ENCODE measurements at regions not wholly inside any gene's neighbourhood (a gene's known extent, or its start where the extent isn't known, plus 50 kb on each side); places are given as distances from the start of the nearest gene placed in this dataset.

DNA sequence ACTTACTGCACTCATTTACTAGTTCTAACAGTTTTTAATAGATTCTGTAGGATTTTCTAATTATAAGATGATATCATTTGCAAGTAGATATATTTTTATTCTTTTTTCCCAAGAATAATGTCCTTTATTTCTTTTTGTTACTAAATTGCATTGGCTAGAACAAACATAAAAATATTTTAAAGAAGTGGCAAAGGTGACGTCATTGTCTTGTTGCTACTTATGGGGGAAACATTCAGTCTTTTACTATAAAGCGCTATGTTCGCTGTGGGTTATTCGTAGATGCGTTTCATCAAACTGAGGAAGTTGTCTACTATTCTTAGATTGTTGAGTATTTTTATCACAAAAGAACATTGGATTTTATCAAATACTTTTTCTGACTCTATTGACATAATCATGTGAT, 765.2 kb upstream of the POU3F3 start:
- 93 to 95% methylated on average over 5 of the region's 5 CpGs for WGBS, 2 donors
- no peaks in the 10 kb centered on the region for H3K36me3 ChIP-seq
- H3K27me3 ChIP-seq = no peaks in the 10 kb centered on the region
- no peak for DNase-seq
- TF ChIP-seq POLR2A (IDR thresholded peaks at IDR 0.05) (no peak), EP300 (IDR thresholded peaks at IDR 0.05) (no peak), POLR2AphosphoS5 (IDR thresholded peaks at IDR 0.05) (no peak)
- TF ChIP-seq, protein P1, sequence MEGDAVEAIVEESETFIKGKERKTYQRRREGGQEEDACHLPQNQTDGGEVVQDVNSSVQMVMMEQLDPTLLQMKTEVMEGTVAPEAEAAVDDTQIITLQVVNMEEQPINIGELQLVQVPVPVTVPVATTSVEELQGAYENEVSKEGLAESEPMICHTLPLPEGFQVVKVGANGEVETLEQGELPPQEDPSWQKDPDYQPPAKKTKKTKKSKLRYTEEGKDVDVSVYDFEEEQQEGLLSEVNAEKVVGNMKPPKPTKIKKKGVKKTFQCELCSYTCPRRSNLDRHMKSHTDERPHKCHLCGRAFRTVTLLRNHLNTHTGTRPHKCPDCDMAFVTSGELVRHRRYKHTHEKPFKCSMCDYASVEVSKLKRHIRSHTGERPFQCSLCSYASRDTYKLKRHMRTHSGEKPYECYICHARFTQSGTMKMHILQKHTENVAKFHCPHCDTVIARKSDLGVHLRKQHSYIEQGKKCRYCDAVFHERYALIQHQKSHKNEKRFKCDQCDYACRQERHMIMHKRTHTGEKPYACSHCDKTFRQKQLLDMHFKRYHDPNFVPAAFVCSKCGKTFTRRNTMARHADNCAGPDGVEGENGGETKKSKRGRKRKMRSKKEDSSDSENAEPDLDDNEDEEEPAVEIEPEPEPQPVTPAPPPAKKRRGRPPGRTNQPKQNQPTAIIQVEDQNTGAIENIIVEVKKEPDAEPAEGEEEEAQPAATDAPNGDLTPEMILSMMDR (IDR thresholded peaks at IDR 0.05) = no peak
- intact Hi-C loops (cut with DNase I) = no loop called here
- no peak overlapping the region for H3K4me3 ChIP-seq
- no peak overlapping the region for H3K27ac ChIP-seq
- H3K4me1 ChIP-seq = no peaks in the 10 kb centered on the region
- peaks cover 0 to 3% (median 0%) of the 10 kb centered on the region in 4 donors for H3K9me3 ChIP-seq

DNA sequence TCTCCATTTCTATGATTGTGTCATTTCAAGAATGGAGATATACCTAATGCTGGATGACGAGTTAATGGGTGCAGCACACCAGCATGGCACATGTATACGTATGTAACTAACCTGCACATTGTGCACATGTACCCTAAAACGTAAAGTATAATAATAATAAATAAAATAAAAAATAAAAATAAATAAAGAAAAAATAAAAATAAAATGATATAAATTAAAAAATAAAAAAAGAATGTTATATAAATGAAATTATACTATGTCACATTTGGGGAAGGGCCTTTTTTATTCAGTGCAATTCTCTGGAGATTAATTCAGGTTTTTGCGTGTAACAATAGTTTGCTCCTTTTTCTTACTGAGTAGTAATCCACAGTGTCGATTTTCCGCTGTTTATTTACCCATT, 763.5 kb upstream of the POU3F3 start:
- H3K27ac ChIP-seq = no peak overlapping the region
- TF ChIP-seq EP300 (IDR thresholded peaks at IDR 0.05) (no peak), POLR2A (IDR thresholded peaks at IDR 0.05) (no peak), POLR2AphosphoS5 (IDR thresholded peaks at IDR 0.05) (no peak)
- TF ChIP-seq, protein P1 (IDR thresholded peaks at IDR 0.05) = no peak
- peaks cover 0 to 3% (median 0%) of the 10 kb centered on the region in 4 donors for H3K9me3 ChIP-seq
- no peaks in the 10 kb centered on the region for H3K4me1 ChIP-seq
- no peak for DNase-seq
- 90 to 91% methylated on average over 6 of the region's 6 CpGs for WGBS, 2 donors
- no peak overlapping the region for H3K4me3 ChIP-seq
- intact Hi-C loops (cut with DNase I) = no loop called here
- no peaks in the 10 kb centered on the region for H3K27me3 ChIP-seq
- no peaks in the 10 kb centered on the region for H3K36me3 ChIP-seq

DNA sequence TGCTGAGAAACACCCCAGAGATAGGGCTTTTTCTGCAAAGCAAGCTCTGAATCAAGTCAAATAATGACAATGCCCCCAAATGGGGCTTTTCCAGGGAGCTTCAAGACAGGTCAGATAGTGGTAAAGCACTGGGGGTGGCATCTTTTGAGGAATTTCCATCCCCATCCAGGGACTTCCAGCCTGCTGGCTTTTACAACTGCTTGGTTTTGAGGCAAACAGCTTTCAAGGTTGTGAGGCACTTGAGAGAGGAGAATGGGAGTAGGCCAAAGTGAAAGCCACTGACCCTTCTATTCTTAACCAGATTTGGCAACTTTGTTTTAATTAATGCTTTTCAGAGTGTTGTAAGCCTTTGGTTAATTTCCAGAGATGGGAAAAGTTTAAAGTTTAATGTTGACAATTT, 762.0 kb upstream of the POU3F3 start:
- Histone ChIP-seq H3K9me3 (peaks cover 0 to 3% (median 0%) of the 10 kb centered on the region in 4 donors), H3K4me3 (no peak overlapping the region), H3K4me1 (no peaks in the 10 kb centered on the region), H3K36me3 (no peaks in the 10 kb centered on the region), H3K27ac (no peak overlapping the region), H3K27me3 (no peaks in the 10 kb centered on the region)
- DNase-seq = no peak
- TF ChIP-seq, protein P1 (IDR thresholded peaks at IDR 0.05) = no peak
- TF ChIP-seq POLR2A (IDR thresholded peaks at IDR 0.05) (no peak), EP300 (IDR thresholded peaks at IDR 0.05) (no peak), POLR2AphosphoS5 (IDR thresholded peaks at IDR 0.05) (no peak)
- intact Hi-C loops (cut with DNase I) = no loop called here

DNA sequence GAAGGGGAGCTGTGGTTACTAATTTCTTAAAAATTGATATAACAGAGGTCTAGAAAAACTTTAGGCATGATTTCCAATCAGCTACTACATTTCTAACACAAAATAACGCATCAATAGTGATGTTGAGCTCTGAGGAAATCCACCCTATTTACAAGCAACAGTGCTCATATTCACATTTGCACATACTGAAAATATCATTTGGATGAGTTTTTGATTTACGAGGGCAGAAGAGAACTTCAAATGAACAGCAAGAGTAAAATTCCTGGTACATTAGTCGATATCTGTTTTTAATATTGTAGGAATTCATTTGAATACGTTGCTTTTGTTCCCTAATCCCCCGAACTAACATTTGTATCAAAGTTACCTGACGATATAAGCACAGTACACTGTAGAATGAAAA, 761.0 kb upstream of the POU3F3 start:
- Histone ChIP-seq H3K4me3 (no peak overlapping the region), H3K27me3 (no peaks in the 10 kb centered on the region), H3K36me3 (no peaks in the 10 kb centered on the region), H3K27ac (no peak overlapping the region), H3K4me1 (no peaks in the 10 kb centered on the region), H3K9me3 (peaks cover 0 to 3% (median 0%) of the 10 kb centered on the region in 4 donors)
- 91 to 92% methylated on average over 6 of the region's 6 CpGs for WGBS, 2 donors
- no peak for TF ChIP-seq POLR2A (IDR thresholded peaks at IDR 0.05)
- TF ChIP-seq, protein P1 (IDR thresholded peaks at IDR 0.05) = no peak
- no peak for TF ChIP-seq POLR2AphosphoS5 (IDR thresholded peaks at IDR 0.05)
- no peak for TF ChIP-seq EP300 (IDR thresholded peaks at IDR 0.05)
- DNase-seq = no peak
- intact Hi-C loops (cut with DNase I) = no loop called here

DNA sequence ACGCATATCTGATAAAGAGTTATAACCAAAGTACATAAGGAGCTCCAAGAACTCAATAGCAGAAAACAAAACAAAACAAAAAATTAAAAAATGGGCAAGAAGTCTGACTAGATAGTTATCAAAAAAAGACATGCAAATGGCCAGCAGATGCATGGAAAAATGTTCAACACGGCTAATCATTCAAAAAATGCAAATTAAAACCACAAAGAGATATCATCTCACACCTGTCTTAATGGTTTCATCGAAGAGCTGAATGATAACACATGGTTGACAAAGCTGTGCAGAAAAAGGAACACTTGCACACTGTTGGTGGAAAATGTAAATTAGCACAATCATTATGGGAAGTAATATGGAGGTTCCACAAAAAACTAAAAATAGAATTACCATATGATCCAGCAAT, 751.3 kb upstream of the POU3F3 start:
- no peak overlapping the region for H3K27ac ChIP-seq
- no peaks in the 10 kb centered on the region for H3K36me3 ChIP-seq
- H3K4me1 ChIP-seq = no peaks in the 10 kb centered on the region
- no peak overlapping the region for H3K4me3 ChIP-seq
- intact Hi-C loops (cut with DNase I) = no loop called here
- DNase-seq = no peak
- TF ChIP-seq POLR2AphosphoS5 (IDR thresholded peaks at IDR 0.05) = no peak
- TF ChIP-seq POLR2A (IDR thresholded peaks at IDR 0.05) = no peak
- TF ChIP-seq EP300 (IDR thresholded peaks at IDR 0.05) = no peak
- TF ChIP-seq, protein P1 (IDR thresholded peaks at IDR 0.05) = no peak
- 75 to 85% methylated on average over 3 of the region's 3 CpGs for WGBS, 2 donors
- H3K9me3 ChIP-seq = no peaks in the 10 kb centered on the region
- no peaks in the 10 kb centered on the region for H3K27me3 ChIP-seq
